Activated naive CD4-positive, alpha-beta T cell treated with anti-CD3 and anti-CD28 coated beads, Interleukin-2, amount 50 U/mL, for 72 hours (primary cell): ENCODE measurements at regions not wholly inside any gene's neighbourhood (a gene's known extent, or its start where the extent isn't known, plus 50 kb on each side); places are given as distances from the start of the nearest gene placed in this dataset.
A peak's percentile ranks its signal among the peaks of the same experiment; 100 is the strongest.
"Not testable (repeated sequence)": the region's sequence is repeated elsewhere in the genome, so short reads cannot be mapped to it uniquely, and the experiment has no call there.

ENCODE experiments used
- ATAC-seq, 2 donors: fragments of 150-1000 bp; cut with Tn5 transposase; 2 replicates each; pipeline ENCODE4 v1.10.0; 2021; ENCODE audit warnings: mild to moderate bottlenecking in 2 of 2, moderate library complexity in 2 of 2
- DNase-seq, 2 donors: peaks; one replicate each; pipeline ENCODE4 v3.0.0; 2021 to 2022; ENCODE audit warnings: low spot score in 2 of 2
- H3K27ac Mint-ChIP-seq, 2 donors: one replicate each; pipeline ENCODE4 v1.8.0; 2022; ENCODE audit warnings: mild to moderate bottlenecking in 2 of 2, mixed read lengths in 2 of 2
- H3K36me3 Mint-ChIP-seq, 2 donors: one replicate each; pipeline ENCODE4 v1.8.0; 2022; ENCODE audit warnings: mixed read lengths in 2 of 2
- H3K9me3 Mint-ChIP-seq, 2 donors: one replicate each; pipeline ENCODE4 v1.8.0; 2022; ENCODE audit warnings: mixed read lengths in 2 of 2

- Mint-ChIP-seq H3K36me3 (peaks cover 0 to 17% of the 10 kb centered on the region in 2 donors), H3K27ac (no peak overlapping the region), H3K9me3 (no peaks in the 10 kb centered on the region)
- no peak for DNase-seq
- no peak for ATAC-seq
Measured at GRCh38 chr15:59779110-59779509, 90.0 kb upstream of the BNIP2 start.

- ATAC-seq (no peak), DNase-seq (no peak)
- Mint-ChIP-seq H3K27ac (no peak overlapping the region), H3K9me3 (no peaks in the 10 kb centered on the region), H3K36me3 (no peaks in the 10 kb centered on the region)
Measured at GRCh38 chr15:59764775-59765174, 75.7 kb upstream of the BNIP2 start.

- no peaks in the 10 kb centered on the region for H3K36me3 Mint-ChIP-seq
- no peak overlapping the region for H3K27ac Mint-ChIP-seq
- no peaks in the 10 kb centered on the region for H3K9me3 Mint-ChIP-seq
- ATAC-seq: no peak
- no peak for DNase-seq
Measured at GRCh38 chr15:59762558-59762957, 73.4 kb upstream of the BNIP2 start.

GRCh38 chr15:59760256-59760655 is 71.1 kb upstream of the BNIP2 start:
- ATAC-seq, H3K9me3 Mint-ChIP-seq, H3K36me3 Mint-ChIP-seq, H3K27ac Mint-ChIP-seq, DNase-seq: not testable (repeated sequence)

GRCh38 chr15:59751552-59752413 is 62.7 kb upstream of the BNIP2 start:
- ATAC-seq (peak; percentile 59 to 77), DNase-seq (no peak)
- Mint-ChIP-seq H3K36me3 (no peaks in the 10 kb centered on the region), H3K27ac (no peak overlapping the region), H3K9me3 (no peaks in the 10 kb centered on the region)

- Mint-ChIP-seq H3K27ac (no peak overlapping the region), H3K9me3 (peaks cover 4 to 8% of the 10 kb centered on the region in 2 donors), H3K36me3 (peaks cover 4 to 6% of the 10 kb centered on the region in 2 donors)
- DNase-seq (no peak), ATAC-seq (no peak)
Measured at GRCh38 chr15:59746777-59747176, 57.7 kb upstream of the BNIP2 start.

- peaks cover 4 to 6% of the 10 kb centered on the region in 2 donors for H3K36me3 Mint-ChIP-seq
- peaks cover 4 to 8% of the 10 kb centered on the region in 2 donors for H3K9me3 Mint-ChIP-seq
- no peak overlapping the region for H3K27ac Mint-ChIP-seq
- ATAC-seq (no peak), DNase-seq (no peak)
Measured at GRCh38 chr15:59741274-59741906, 52.3 kb upstream of the BNIP2 start.

- no peak for DNase-seq
- no peak for ATAC-seq
- no peak overlapping the region for H3K27ac Mint-ChIP-seq
- peaks cover 4 to 6% of the 10 kb centered on the region in 2 donors for H3K36me3 Mint-ChIP-seq
- H3K9me3 Mint-ChIP-seq: peaks cover 4 to 8% of the 10 kb centered on the region in 2 donors
Measured at GRCh38 chr15:59739557-59740186, 50.6 kb upstream of the BNIP2 start.
